Activated naive CD4-positive, alpha-beta T cell treated with anti-CD3 and anti-CD28 coated beads, Interleukin-2, amount 50 U/mL, for 16 hours (primary cell): ENCODE measurements at regions not wholly inside any gene's neighbourhood (a gene's known extent, or its start where the extent isn't known, plus 50 kb on each side); places are given as distances from the start of the nearest gene placed in this dataset.
"Not testable (repeated sequence)": the region's sequence is repeated elsewhere in the genome, so short reads cannot be mapped to it uniquely, and the experiment has no call there.

Experiments used
- DNase-seq: peaks from one replicate; pipeline ENCODE4 v3.0.0-alpha.2; 2020

DNA sequence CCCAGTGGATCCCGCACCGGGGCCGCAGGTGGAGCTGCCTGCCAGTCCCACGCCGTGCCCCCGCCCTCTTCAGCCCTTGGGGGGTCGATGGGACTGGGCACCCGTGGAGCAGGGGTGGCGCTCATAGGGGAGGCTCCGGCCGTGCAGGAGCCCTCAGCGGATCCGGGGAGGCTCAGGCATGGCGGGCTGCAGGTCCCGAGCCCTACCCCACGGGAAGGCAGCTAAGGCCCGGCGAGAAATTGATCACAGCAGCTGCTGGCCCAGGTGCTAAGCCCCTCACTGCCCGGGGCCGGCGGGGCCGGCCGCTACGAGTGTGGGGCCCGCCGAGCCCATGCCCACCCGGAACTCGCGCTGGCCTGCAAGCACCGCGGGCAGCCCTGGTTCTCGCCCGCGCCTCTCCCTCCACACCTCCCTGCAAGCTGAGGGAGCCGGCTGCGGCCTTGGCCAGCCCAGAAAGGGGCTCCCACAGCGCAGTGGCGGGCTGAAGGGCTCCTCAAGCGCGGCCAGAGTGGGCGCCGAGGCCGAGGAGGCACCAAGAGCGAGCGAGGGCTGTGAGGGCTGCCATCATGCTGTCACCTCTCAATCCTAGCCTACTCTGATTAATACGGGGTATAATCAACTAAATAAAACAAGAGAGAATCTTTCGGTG, 56.5 kb upstream of the ABHD2 start:
- DNase-seq = not testable (repeated sequence)

DNA sequence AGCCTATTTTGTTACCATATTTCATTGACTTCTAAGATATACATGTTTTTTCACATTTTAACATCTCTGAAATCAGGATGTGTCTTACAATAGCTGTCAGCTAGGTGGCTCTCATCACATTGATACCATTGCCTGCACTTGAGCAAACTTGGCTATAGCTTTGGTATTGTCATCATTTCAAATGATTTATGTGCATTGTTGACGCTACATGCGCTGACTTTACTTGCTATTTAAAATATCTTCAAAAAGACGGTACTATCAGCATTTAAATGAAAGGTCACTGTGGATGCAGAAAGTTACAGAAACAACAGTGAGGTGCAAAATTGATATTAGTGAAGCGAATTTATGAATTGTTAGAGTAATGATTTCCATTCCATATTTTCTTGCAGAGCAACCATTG, 54.0 kb upstream of the ABHD2 start:
- DNase-seq = no peak

DNA sequence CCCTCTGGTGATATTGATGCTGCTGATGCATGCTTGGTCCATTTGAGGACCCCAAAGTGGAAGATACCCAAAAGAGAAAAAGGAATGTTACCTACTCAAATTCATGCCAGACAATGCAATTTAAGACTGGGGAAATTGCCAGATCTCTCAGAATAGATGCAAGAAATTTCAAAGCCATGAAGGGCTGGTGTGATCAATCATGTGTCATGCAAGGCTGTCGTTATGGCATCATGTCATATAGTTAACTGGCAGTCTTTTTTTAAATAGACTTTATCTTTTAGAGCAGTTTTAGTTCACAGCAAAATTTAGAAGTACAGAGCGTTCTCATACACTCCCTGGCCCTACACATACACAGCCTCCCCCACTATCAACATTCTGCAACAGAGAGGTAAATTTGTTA, 53.1 kb upstream of the ABHD2 start:
- no peak for DNase-seq

DNA sequence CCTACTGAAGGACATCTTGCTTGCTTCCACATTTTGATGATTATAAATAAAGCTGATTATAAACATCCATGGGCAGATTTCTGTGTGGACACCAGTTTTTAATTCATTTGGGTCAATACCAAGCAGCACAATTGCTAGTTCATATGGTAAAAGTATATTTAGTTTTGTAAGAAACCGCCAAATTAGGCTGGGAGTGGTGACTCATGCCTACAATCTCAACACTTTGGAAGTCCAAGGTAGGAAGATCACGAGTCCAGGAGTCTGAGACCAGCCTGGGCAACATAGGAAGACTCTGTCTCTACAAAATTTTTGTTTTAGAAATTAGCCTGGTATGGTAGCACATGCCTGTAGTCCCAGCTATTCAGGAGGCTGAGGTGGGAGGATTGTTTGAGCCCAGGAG, 52.6 kb upstream of the ABHD2 start:
- DNase-seq = no peak

DNA sequence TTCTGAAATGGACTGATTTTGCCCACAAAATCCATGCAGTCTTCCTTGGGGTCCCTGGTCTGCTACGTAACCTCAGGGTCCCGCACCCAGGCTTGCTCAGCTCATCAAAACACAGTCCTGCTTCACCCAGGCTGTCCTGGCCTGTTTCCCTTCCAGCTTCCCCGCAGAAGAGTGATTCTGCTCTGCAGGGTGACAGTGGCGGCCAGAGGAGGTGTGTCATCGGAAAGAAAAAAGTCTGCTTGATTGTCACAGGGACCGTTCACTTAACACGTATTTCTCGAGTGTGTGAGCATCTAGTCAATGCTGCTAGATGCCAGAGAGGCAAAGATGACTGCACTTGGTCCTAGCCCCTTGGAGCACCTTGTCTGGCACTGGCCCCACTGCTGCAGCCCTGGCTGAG, 50.1 kb upstream of the ABHD2 start:
- DNase-seq = no peak
